ENCODE measurements at regions not wholly inside any gene's neighbourhood (a gene's known extent, or its start where the extent isn't known, plus 50 kb on each side); places are given as distances from the start of the nearest gene placed in this dataset.

- TF ChIP-seq CTCF (IDR thresholded peaks at IDR 0.05; ENCODE audit: low read length) (no peak), EZH2 (optimal IDR thresholded peaks at IDR 0.05; ENCODE audit: low read depth, low read length) (no peak), EZH2phosphoT487 (IDR thresholded peaks at IDR 0.05; ENCODE audit: low read length) (no peak)
Observed at GRCh38 chr7:68512466-68512865, 1085.8 kb upstream of the AUTS2 start.
